Stomach (tissue), 4 donors: ENCODE measurements at regions not wholly inside any gene's neighbourhood (a gene's known extent, or its start where the extent isn't known, plus 50 kb on each side); places are given as distances from the start of the nearest gene placed in this dataset.

Experiments used
- POLR2A ChIP-seq, 4 donors: fragments of 450-650 bp; IDR thresholded peaks; one replicate each; pipeline ENCODE4 v1.6.1; 2016; ENCODE audit warnings: antibody characterized with exemption in 4 of 4, control low read depth in 2 of 4, mild to moderate bottlenecking in 1 of 4, moderate library complexity in 1 of 4
- POLR2AphosphoS5 ChIP-seq, 3 donors: sonication (generic); formaldehyde crosslinking; IDR thresholded peaks; one replicate each; pipeline ENCODE4 v1.6.1; 2016; ENCODE audit warnings: antibody characterized with exemption in 3 of 3
- TF ChIP-seq, protein P1 (sequence below), 7 experiments: fragments of 450-650 bp in 4 of 7; fragments of 200-600 bp in 3 of 7; sonication (generic) in 3 of 7; IDR thresholded peaks; one replicate each; pipeline ENCODE4 v1.5.1; 2016 to 2019; ENCODE audit warnings: antibody characterized with exemption in 7 of 7, control low read depth in 2 of 7, mild to moderate bottlenecking in 1 of 7

DNA sequence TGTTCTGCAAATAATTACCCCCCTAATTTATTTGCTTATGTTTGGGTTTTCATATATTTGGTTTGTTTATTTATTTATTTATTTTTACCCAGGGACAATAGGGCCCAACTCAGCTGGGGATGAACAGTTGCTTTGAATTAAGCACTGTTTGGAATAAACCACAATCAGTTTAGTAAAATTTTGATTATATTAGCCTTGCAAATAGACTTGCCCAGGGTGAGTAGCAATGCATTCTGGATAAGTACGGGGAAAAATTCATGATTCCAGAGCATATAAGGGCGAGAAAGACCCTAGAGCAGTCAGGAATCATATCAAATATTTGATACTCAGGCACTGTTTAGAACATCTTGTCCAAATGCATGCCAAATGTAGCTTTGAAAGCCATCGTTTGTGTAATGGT, 242.7 kb downstream of the OMA1 start:
- TF ChIP-seq, protein P1, sequence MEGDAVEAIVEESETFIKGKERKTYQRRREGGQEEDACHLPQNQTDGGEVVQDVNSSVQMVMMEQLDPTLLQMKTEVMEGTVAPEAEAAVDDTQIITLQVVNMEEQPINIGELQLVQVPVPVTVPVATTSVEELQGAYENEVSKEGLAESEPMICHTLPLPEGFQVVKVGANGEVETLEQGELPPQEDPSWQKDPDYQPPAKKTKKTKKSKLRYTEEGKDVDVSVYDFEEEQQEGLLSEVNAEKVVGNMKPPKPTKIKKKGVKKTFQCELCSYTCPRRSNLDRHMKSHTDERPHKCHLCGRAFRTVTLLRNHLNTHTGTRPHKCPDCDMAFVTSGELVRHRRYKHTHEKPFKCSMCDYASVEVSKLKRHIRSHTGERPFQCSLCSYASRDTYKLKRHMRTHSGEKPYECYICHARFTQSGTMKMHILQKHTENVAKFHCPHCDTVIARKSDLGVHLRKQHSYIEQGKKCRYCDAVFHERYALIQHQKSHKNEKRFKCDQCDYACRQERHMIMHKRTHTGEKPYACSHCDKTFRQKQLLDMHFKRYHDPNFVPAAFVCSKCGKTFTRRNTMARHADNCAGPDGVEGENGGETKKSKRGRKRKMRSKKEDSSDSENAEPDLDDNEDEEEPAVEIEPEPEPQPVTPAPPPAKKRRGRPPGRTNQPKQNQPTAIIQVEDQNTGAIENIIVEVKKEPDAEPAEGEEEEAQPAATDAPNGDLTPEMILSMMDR (IDR thresholded peaks at IDR 0.05) = no peak
- TF ChIP-seq POLR2AphosphoS5 (IDR thresholded peaks at IDR 0.05) (no peak), POLR2A (IDR thresholded peaks at IDR 0.05) (no peak)
